BLaER1 treated with 17β-estradiol and CSF1 and Interleukin-3, amounts not matched to agents 10 nM and 100 nM (cell line): ENCODE measurements at regions not wholly inside any gene's neighbourhood (a gene's known extent, or its start where the extent isn't known, plus 50 kb on each side); places are given as distances from the start of the nearest gene placed in this dataset.
A peak's percentile ranks its signal among the peaks of the same experiment; 100 is the strongest.

Source experiments
- H3K27ac ChIP-seq, 11 experiments: shearing (Covaris generic); formaldehyde crosslinking; 2 replicates each; pipeline ENCODE4 v1.8.1; 2022
- H3K27me3 ChIP-seq, 11 experiments: shearing (Covaris generic); formaldehyde crosslinking; 2 replicates each; pipeline ENCODE4 v1.8.1; 2022
- H3K36me3 ChIP-seq, 11 experiments: shearing (Covaris generic); formaldehyde crosslinking; 2 replicates each; pipeline ENCODE4 v1.8.1; 2022
- H3K4me1 ChIP-seq, 10 experiments: shearing (Covaris generic); formaldehyde crosslinking; 2 replicates each; pipeline ENCODE4 v1.8.1; 2022
- H3K4me2 ChIP-seq, 11 experiments: shearing (Covaris generic); formaldehyde crosslinking; 2 replicates each; pipeline ENCODE4 v1.8.1; 2022
- H3K4me3 ChIP-seq, 10 experiments: shearing (Covaris generic); formaldehyde crosslinking; 2 replicates each; pipeline ENCODE4 v1.8.1; 2022
- H3K9ac ChIP-seq, 11 experiments: shearing (Covaris generic); formaldehyde crosslinking; 2 replicates each; pipeline ENCODE4 v1.8.1; 2022
- H3K9me3 ChIP-seq, 11 experiments: shearing (Covaris generic); formaldehyde crosslinking; replicated peaks in 1 of 11; 2 replicates each; pipeline ENCODE4 v1.8.1; 2022
- H4K20me1 ChIP-seq, 11 experiments: shearing (Covaris generic); formaldehyde crosslinking; 2 replicates each; pipeline ENCODE4 v1.8.1; 2022
- Cebpa-rat ChIP-seq, 11 experiments: shearing (Covaris generic); IDR thresholded peaks; 2 replicates each; pipeline ENCODE4 v1.8.1; 2022

DNA sequence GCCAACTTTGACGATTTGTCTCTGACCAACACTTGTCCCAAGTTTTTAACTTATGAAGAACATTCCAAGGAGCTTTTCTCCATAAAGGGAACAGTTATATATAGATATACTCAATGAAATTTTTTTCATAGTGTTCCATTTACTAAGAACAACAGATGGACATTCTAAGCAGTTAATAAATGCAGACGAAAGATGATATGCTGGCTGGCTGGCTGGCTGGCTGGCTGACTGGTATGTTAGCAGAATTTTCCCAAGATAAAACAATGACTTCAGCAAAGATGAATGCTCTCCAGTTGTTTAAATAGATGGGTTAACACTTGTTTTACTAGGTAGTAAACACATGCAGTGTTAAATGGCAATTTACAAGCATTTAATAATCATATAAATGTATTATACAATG, 62.2 kb downstream of the SPANXN3 start:
- peaks cover 0 to 15% (median 7%) of the 10 kb centered on the region in 11 experiments; a peak in 7 of 22 replicates for H3K9me3 ChIP-seq
- H3K4me3 ChIP-seq, result no peak overlapping the region
- no peak overlapping the region for H3K4me2 ChIP-seq
- no peaks in the 10 kb centered on the region for H4K20me1 ChIP-seq
- H3K9ac ChIP-seq, result no peak overlapping the region
- no peak overlapping the region for H3K27ac ChIP-seq
- TF ChIP-seq Cebpa-rat (IDR thresholded peaks at IDR 0.05), result no peak
- no peaks in the 10 kb centered on the region for H3K36me3 ChIP-seq
- H3K4me1 ChIP-seq, result no peaks in the 10 kb centered on the region
- peaks cover 50 to 83% (median 72%) of the 10 kb centered on the region in 11 experiments; a peak in 21 of 22 replicates for H3K27me3 ChIP-seq

DNA sequence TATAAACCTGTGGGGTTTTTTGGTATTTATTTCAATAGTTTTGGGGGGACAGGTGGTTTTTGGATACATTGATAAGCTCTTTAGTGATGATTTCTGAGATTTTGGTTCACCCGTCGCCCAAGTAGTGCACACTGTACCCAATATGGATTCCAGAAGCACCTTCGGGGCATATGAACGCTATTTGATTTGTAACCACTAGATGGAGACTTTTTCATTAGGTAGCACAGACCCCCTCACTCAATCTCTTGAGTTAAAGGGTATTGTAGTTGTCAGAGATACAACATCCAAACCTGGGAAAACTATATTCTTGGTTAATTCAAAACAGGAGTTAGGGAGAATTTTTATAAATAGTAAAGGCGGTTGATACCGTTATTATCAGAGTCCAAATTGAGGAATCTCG, 79.8 kb downstream of the SPANXN3 start:
- Histone ChIP-seq H4K20me1 (no peaks in the 10 kb centered on the region; a peak in 1 of 22 replicates), H3K9ac (no peak overlapping the region), H3K4me3 (no peak overlapping the region), H3K36me3 (no peaks in the 10 kb centered on the region), H3K4me2 (no peak overlapping the region), H3K9me3 (peaks cover 8 to 19% (median 12%) of the 10 kb centered on the region in 11 experiments; a peak in 19 of 22 replicates), H3K4me1 (no peaks in the 10 kb centered on the region), H3K27me3 (peaks cover 23 to 70% (median 62%) of the 10 kb centered on the region in 11 experiments), H3K27ac (no peak overlapping the region)
- TF ChIP-seq Cebpa-rat (IDR thresholded peaks at IDR 0.05), result no peak

DNA sequence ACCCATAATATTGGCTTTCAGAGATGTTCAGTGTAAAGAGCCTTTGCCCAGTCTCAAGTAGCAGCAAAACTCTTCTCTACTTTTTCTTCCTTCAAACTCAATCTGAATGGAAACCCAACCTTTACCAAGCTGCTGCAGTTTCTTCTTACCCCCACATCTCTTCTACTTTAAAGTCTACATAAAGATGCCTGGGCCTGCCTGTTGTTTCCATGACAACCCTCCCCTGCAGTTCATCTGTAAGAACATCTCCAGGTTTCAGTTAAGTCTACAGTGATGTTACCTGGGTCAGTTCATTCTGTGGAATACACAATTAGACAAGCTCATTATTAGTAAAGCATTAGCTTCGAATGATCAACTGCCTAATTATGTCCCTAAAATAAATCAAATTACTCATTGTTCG, 81.4 kb downstream of the SPANXN3 start:
- Histone ChIP-seq H3K4me1 (no peaks in the 10 kb centered on the region), H3K9ac (no peak overlapping the region), H3K27me3 (peaks cover 9 to 57% (median 50%) of the 10 kb centered on the region in 11 experiments; a peak in 21 of 22 replicates), H3K27ac (no peak overlapping the region), H3K4me3 (no peak overlapping the region), H3K9me3 (peaks cover 0 to 4% (median 0%) of the 10 kb centered on the region in 11 experiments; a peak in 1 of 22 replicates), H3K4me2 (no peak overlapping the region), H4K20me1 (no peaks in the 10 kb centered on the region; a peak in 1 of 22 replicates), H3K36me3 (no peaks in the 10 kb centered on the region)
- no peak for TF ChIP-seq Cebpa-rat (IDR thresholded peaks at IDR 0.05)

- Histone ChIP-seq H4K20me1 (no peaks in the 10 kb centered on the region), H3K9me3 (no peaks in the 10 kb centered on the region; a peak in 1 of 22 replicates), H3K4me3 (no peak overlapping the region), H3K9ac (no peak overlapping the region), H3K36me3 (no peaks in the 10 kb centered on the region), H3K27ac (no peak overlapping the region), H3K27me3 (peaks cover 22 to 48% (median 30%) of the 10 kb centered on the region in 11 experiments; a peak in 21 of 22 replicates), H3K4me1 (no peaks in the 10 kb centered on the region), H3K4me2 (no peak overlapping the region)
- TF ChIP-seq Cebpa-rat (IDR thresholded peaks at IDR 0.05), result no peak
Measured at GRCh38 chrX:143429811-143430210, 87.5 kb downstream of the SPANXN3 start.

DNA sequence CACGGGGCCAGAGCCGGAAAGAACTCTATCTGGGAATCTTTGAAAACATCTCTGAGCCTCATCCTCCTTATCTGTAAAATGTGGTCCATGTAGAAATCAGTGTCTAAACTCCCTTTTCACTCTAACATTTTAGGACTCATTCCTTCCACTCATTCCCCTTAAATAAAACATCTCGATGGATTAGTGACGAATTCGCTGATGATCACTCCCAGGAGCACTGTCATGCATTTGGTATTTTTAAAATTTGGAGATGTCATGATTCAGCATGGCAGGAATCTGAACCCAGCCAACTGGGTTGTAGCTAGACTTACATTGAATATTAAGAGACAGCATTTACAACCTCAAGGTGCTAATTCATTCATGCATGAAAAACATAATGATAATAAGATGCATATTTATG, 88.1 kb downstream of the SPANXN3 start:
- no peaks in the 10 kb centered on the region for H3K4me1 ChIP-seq
- no peaks in the 10 kb centered on the region for H4K20me1 ChIP-seq
- no peak overlapping the region for H3K4me3 ChIP-seq
- no peak overlapping the region for H3K4me2 ChIP-seq
- no peak overlapping the region for H3K27ac ChIP-seq
- no peak overlapping the region for H3K9ac ChIP-seq
- no peaks in the 10 kb centered on the region; a peak in 1 of 22 replicates for H3K9me3 ChIP-seq
- no peaks in the 10 kb centered on the region for H3K36me3 ChIP-seq
- no peak for TF ChIP-seq Cebpa-rat (IDR thresholded peaks at IDR 0.05)
- H3K27me3 ChIP-seq, result peaks cover 26 to 48% (median 36%) of the 10 kb centered on the region in 11 experiments; a peak in 21 of 22 replicates

DNA sequence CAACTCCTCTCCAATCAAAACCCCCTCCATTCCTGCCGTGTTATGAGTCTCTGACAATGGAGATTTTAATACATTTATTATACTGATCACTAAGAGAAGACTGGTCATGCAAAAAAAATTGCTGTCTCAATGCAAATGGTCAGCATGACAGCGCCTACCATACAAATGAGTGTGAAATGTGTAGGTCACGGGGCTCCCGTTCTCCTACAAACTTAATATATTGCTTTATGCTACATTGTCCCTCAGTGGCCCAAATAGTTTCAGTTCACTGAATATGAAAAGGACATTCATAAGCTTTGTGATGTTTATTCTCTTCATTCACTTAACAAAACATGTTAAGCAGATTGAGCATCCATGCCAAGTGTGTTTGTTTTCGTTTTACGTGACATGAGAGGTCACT, 116.1 kb downstream of the SPANXN3 start:
- H3K4me2 ChIP-seq, result no peak overlapping the region
- H3K9ac ChIP-seq, result no peak overlapping the region
- no peak overlapping the region for H3K4me3 ChIP-seq
- no peaks in the 10 kb centered on the region for H4K20me1 ChIP-seq
- no peaks in the 10 kb centered on the region for H3K9me3 ChIP-seq
- H3K27me3 ChIP-seq, result peaks cover 66 to 90% (median 88%) of the 10 kb centered on the region in 11 experiments
- no peaks in the 10 kb centered on the region for H3K4me1 ChIP-seq
- H3K36me3 ChIP-seq, result no peaks in the 10 kb centered on the region
- H3K27ac ChIP-seq, result no peak overlapping the region
- no peak for TF ChIP-seq Cebpa-rat (IDR thresholded peaks at IDR 0.05)

DNA sequence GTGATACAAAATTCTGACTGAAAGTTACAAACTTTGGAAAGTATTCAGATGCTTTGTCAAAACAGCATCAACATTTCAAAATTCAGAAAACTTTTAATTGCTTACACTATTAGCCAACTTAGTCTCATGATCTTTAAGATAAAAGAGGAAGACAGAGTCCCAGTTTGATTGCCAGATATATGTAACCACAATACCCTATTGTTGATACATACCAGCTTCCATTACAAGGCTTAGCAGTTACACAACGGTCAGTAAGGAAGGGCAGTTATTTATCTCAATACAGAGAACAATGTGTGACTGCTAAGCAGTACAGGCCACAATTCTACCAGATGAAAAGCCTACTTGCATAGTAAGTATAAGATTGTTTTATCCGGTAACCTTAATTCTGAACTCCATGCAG, 138.4 kb downstream of the SPANXN3 start:
- Histone ChIP-seq H3K27me3 (peaks cover 47 to 93% (median 82%) of the 10 kb centered on the region in 11 experiments; a peak in 20 of 22 replicates), H3K4me3 (no peak overlapping the region), H3K9ac (no peak overlapping the region), H3K27ac (peak overlapping the region in 3 of 11 experiments; percentile 5 to 28 (median 18); a peak in 3 of 22 replicates), H3K9me3 (peaks cover 14 to 31% (median 20%) of the 10 kb centered on the region in 11 experiments; a peak in 21 of 22 replicates), H4K20me1 (peaks cover 0 to 8% (median 0%) of the 10 kb centered on the region in 11 experiments; a peak in 1 of 22 replicates), H3K36me3 (no peaks in the 10 kb centered on the region), H3K4me2 (0 out of 22 replicates have a peak overlapping the region, but pooled peaks of 1 of the 11 experiments have one; percentile 19), H3K4me1 (peaks cover 0 to 10% (median 0%) of the 10 kb centered on the region in 10 experiments; a peak in 2 of 20 replicates)
- no peak for TF ChIP-seq Cebpa-rat (IDR thresholded peaks at IDR 0.05)

- peaks cover 59 to 95% (median 83%) of the 10 kb centered on the region in 11 experiments for H3K27me3 ChIP-seq
- H3K9me3 ChIP-seq, result peaks cover 8 to 13% (median 9%) of the 10 kb centered on the region in 11 experiments; a peak in 20 of 22 replicates
- H4K20me1 ChIP-seq, result no peaks in the 10 kb centered on the region
- H3K4me1 ChIP-seq, result no peaks in the 10 kb centered on the region
- no peak overlapping the region for H3K27ac ChIP-seq
- H3K4me2 ChIP-seq, result no peak overlapping the region
- no peak overlapping the region for H3K4me3 ChIP-seq
- no peaks in the 10 kb centered on the region for H3K36me3 ChIP-seq
- TF ChIP-seq Cebpa-rat (IDR thresholded peaks at IDR 0.05), result no peak
- no peak overlapping the region for H3K9ac ChIP-seq
Measured at GRCh38 chrX:143363419-143363818, 153.9 kb downstream of the SPANXN3 start.

DNA sequence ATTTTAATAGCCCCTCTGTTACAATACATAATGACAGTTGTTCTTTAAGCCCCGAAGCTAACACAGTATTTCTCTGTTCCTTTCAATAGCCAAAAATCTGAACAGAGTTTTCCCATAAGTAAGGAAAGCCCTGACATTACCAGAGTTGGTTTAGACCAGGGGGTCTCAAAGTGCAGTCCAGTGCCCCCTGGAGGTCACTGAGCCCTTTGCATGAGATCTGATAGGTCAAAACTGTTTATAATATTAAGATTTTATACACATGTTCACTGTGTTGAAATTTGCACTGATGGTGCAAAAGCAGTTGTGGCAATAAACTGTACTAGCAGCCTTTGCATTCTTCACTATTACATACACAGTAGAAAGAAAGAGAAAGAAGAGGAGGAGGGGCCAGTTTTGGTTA, 177.1 kb downstream of the SPANXN3 start:
- Histone ChIP-seq H3K4me1 (no peaks in the 10 kb centered on the region), H3K27me3 (peaks cover 36 to 83% (median 70%) of the 10 kb centered on the region in 11 experiments; a peak in 21 of 22 replicates), H4K20me1 (no peaks in the 10 kb centered on the region; a peak in 2 of 22 replicates), H3K36me3 (no peaks in the 10 kb centered on the region), H3K27ac (no peak overlapping the region), H3K4me3 (no peak overlapping the region), H3K4me2 (no peak overlapping the region), H3K9ac (no peak overlapping the region), H3K9me3 (no peaks in the 10 kb centered on the region; a peak in 1 of 22 replicates)
- TF ChIP-seq Cebpa-rat (IDR thresholded peaks at IDR 0.05), result no peak

DNA sequence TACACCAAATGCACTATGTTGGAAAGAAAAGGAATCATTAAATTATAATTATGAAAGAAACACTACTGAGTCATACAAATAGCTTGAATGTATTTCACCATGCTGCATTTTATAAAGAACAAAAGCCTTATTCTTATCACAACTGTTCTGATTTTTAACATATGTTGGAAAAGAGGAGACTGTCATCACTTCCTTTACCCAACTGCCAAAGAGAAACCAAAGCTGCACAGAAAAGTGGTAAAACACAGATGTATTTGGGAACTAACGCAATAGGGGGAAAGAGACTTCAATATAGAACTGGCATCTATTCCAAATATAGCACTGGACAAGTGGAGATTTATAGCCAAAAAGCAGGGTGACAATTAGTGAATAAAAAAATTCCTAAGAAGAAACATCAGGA, 181.0 kb downstream of the SPANXN3 start:
- no peaks in the 10 kb centered on the region for H3K4me1 ChIP-seq
- no peak for TF ChIP-seq Cebpa-rat (IDR thresholded peaks at IDR 0.05)
- no peak overlapping the region for H3K4me3 ChIP-seq
- no peak overlapping the region for H3K4me2 ChIP-seq
- H3K27me3 ChIP-seq, result peaks cover 34 to 81% (median 70%) of the 10 kb centered on the region in 11 experiments; a peak in 21 of 22 replicates
- no peak overlapping the region for H3K9ac ChIP-seq
- H3K36me3 ChIP-seq, result no peaks in the 10 kb centered on the region
- no peaks in the 10 kb centered on the region; a peak in 1 of 22 replicates for H3K9me3 ChIP-seq
- H3K27ac ChIP-seq, result no peak overlapping the region
- H4K20me1 ChIP-seq, result no peaks in the 10 kb centered on the region; a peak in 1 of 22 replicates
